ENCODE measurements at regions not wholly inside any gene's neighbourhood (a gene's known extent, or its start where the extent isn't known, plus 50 kb on each side); places are given as distances from the start of the nearest gene placed in this dataset.

DNA sequence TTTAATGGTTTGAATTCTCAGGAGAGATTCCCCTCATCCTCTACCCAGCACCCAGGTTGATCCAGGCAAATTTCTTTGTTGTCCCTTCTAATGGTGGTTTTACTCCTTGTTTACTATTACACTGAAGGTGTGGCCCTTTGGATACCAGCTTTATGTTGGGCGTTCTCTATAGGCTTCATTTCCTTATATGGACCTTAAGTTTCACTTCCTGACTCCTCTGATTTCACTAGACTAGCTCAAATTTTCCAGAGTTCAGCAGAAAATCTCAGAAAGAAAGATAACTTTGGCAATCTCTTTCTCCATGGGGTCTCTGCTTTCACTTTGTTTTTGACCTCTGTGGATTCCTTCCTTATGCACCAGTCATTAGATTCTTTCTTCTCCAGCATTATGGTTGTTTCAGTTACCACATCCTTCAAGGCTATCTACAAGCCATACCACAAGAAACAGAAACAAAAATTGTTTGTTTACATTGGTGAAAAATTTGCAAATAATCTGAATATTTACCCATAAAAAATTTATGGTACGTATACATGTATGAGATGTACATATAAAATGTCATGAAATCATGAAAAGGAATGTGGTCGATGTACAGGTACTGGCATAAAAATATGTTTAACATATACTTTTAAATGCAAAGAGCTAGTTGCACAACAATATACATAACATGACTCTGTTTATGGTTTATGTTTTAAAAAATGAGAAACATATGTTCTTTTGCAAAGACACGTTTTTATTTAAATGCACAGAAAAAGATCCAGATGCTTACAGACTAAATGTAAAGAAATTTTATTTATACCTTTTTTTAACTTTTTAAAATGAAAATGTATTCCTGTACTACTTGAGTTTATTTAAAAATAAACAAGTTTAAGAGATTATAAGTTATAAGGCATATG is 212.6 kb downstream of the LACC1 start:
- TF ChIP-seq, protein P1, sequence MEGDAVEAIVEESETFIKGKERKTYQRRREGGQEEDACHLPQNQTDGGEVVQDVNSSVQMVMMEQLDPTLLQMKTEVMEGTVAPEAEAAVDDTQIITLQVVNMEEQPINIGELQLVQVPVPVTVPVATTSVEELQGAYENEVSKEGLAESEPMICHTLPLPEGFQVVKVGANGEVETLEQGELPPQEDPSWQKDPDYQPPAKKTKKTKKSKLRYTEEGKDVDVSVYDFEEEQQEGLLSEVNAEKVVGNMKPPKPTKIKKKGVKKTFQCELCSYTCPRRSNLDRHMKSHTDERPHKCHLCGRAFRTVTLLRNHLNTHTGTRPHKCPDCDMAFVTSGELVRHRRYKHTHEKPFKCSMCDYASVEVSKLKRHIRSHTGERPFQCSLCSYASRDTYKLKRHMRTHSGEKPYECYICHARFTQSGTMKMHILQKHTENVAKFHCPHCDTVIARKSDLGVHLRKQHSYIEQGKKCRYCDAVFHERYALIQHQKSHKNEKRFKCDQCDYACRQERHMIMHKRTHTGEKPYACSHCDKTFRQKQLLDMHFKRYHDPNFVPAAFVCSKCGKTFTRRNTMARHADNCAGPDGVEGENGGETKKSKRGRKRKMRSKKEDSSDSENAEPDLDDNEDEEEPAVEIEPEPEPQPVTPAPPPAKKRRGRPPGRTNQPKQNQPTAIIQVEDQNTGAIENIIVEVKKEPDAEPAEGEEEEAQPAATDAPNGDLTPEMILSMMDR (IDR thresholded peaks at IDR 0.05): no peak
- TF ChIP-seq POLR2A (IDR thresholded peaks at IDR 0.05): no peak

Data from uterus (tissue), 2 donors.